Testis (tissue), 2 donors: ENCODE measurements at regions not wholly inside any gene's neighbourhood (a gene's known extent, or its start where the extent isn't known, plus 50 kb on each side); places are given as distances from the start of the nearest gene placed in this dataset.

Source experiments
- POLR2A ChIP-seq: fragments of 450-650 bp; IDR thresholded peaks from one replicate; pipeline ENCODE4 v1.6.1; 2017; ENCODE audit warnings: antibody characterized with exemption, mild to moderate bottlenecking, moderate library complexity
- TF ChIP-seq, protein P1 (sequence below), 3 experiments: fragments of 450-650 bp in 2 of 3; fragments of 200-600 bp in 1 of 3; sonication (generic) in 1 of 3; IDR thresholded peaks; one replicate each; pipeline ENCODE4 v1.5.1; 2016 to 2019; ENCODE audit warnings: antibody characterized with exemption in 3 of 3, mild to moderate bottlenecking in 2 of 3, moderate library complexity in 1 of 3

DNA sequence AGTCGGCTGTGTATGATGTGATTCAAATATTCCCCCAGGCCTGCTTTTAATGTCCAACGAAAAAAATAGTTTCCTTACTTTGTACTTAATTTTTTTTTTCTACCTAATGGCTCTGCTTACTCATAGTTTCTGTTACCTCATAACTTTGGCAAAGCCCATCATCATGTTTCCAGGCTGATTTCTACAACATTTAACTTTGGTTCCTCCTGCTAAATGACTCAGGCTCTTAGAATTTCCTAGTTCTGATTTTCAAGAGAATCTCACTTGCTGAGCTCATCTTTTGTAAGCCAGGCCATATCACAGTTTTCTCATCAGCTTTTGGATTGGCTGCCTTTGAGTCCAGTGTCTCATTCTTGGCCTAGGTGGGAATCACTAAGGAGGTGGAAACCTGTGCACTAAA, 323.1 kb downstream of the HDGFL1 start:
- TF ChIP-seq, protein P1, sequence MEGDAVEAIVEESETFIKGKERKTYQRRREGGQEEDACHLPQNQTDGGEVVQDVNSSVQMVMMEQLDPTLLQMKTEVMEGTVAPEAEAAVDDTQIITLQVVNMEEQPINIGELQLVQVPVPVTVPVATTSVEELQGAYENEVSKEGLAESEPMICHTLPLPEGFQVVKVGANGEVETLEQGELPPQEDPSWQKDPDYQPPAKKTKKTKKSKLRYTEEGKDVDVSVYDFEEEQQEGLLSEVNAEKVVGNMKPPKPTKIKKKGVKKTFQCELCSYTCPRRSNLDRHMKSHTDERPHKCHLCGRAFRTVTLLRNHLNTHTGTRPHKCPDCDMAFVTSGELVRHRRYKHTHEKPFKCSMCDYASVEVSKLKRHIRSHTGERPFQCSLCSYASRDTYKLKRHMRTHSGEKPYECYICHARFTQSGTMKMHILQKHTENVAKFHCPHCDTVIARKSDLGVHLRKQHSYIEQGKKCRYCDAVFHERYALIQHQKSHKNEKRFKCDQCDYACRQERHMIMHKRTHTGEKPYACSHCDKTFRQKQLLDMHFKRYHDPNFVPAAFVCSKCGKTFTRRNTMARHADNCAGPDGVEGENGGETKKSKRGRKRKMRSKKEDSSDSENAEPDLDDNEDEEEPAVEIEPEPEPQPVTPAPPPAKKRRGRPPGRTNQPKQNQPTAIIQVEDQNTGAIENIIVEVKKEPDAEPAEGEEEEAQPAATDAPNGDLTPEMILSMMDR (IDR thresholded peaks at IDR 0.05): no peak
- no peak for TF ChIP-seq POLR2A
